ENCODE measurements at regions not wholly inside any gene's neighbourhood (a gene's known extent, or its start where the extent isn't known, plus 50 kb on each side); places are given as distances from the start of the nearest gene placed in this dataset.
"Not testable (repeated sequence)": the region's sequence is repeated elsewhere in the genome, so short reads cannot be mapped to it uniquely, and the experiment has no call there.

GRCh38 chr2:89834306-89834705, 1142.8 kb downstream of the RPIA start:
- H4K20me1 ChIP-seq (ENCODE audit: insufficient read depth): no peaks in the 10 kb centered on the region
- no peaks in the 10 kb centered on the region for H3K4me1 ChIP-seq (replicated peaks; ENCODE audit: insufficient read depth)
- no TSS peak for BruUV-seq (replicated peaks)
- no peaks in the 10 kb centered on the region for H3F3A ChIP-seq (ENCODE audit: insufficient read depth, low read depth)
- intact Hi-C loops (cut with micrococcal nuclease; ENCODE audit: unreplicated experiment): no loop called here
- ChIA-PET CTCF (no interaction called here), POLR2A (ENCODE audit: unreplicated experiment) (no interaction called here)
- no peak overlapping the region for H3K4me2 ChIP-seq
- H3K9me3 ChIP-seq (ENCODE audit: insufficient read depth, low read depth): peaks cover 55% of the 10 kb centered on the region
- TF ChIP-seq CTCF (conservative IDR thresholded peaks at IDR 0.05) (no peak), EZH2 (IDR thresholded peaks at IDR 0.05; ENCODE audit: low read depth) (no peak)
- H3K4me3 ChIP-seq: no peak overlapping the region
- no peaks in the 10 kb centered on the region for H3K36me3 ChIP-seq (ENCODE audit: low read depth)
- H3K9me2 ChIP-seq (ENCODE audit: insufficient read depth): no peaks in the 10 kb centered on the region
- H3K79me2 ChIP-seq (ENCODE audit: low read depth): no peaks in the 10 kb centered on the region
- no peak overlapping the region for H3K27ac ChIP-seq
- H2AFZ ChIP-seq: no peak overlapping the region
- H3K27me3 ChIP-seq (ENCODE audit: insufficient read depth, low read depth): no peaks in the 10 kb centered on the region
- no peak for DNase-seq

- BruUV-seq (replicated peaks); H3K9me2 ChIP-seq (ENCODE audit: insufficient read depth); H3K27ac ChIP-seq; H3K4me3 ChIP-seq; H3F3A ChIP-seq (ENCODE audit: insufficient read depth, low read depth); H3K27me3 ChIP-seq (ENCODE audit: insufficient read depth, low read depth); H3K4me1 ChIP-seq (replicated peaks; ENCODE audit: insufficient read depth); H2AFZ ChIP-seq; H3K36me3 ChIP-seq (ENCODE audit: low read depth); CTCF ChIA-PET; POLR2A ChIA-PET (ENCODE audit: unreplicated experiment); H4K20me1 ChIP-seq (ENCODE audit: insufficient read depth); H3K79me2 ChIP-seq (ENCODE audit: low read depth); DNase-seq; intact Hi-C loops (cut with micrococcal nuclease; ENCODE audit: unreplicated experiment); H3K4me2 ChIP-seq: not testable (repeated sequence)
- H3K9me3 ChIP-seq (ENCODE audit: insufficient read depth, low read depth): peaks cover 40% of the 10 kb centered on the region
Measured at GRCh38 chr2:89836326-89836725, 1144.9 kb downstream of the RPIA start.

- no peaks in the 10 kb centered on the region for H3K27me3 ChIP-seq (ENCODE audit: insufficient read depth, low read depth)
- H3K9me3 ChIP-seq (ENCODE audit: insufficient read depth, low read depth): peaks cover 32% of the 10 kb centered on the region
- ChIA-PET POLR2A (ENCODE audit: unreplicated experiment) (no interaction called here), CTCF (no interaction called here)
- H3K4me2 ChIP-seq: no peak overlapping the region
- H4K20me1 ChIP-seq (ENCODE audit: insufficient read depth): no peaks in the 10 kb centered on the region
- BruUV-seq (replicated peaks): no TSS peak
- DNase-seq: no peak
- no peak overlapping the region for H3K4me3 ChIP-seq
- no peaks in the 10 kb centered on the region for H3K36me3 ChIP-seq (ENCODE audit: low read depth)
- no peak for TF ChIP-seq CTCF (conservative IDR thresholded peaks at IDR 0.05)
- TF ChIP-seq EZH2 (IDR thresholded peaks at IDR 0.05; ENCODE audit: low read depth): no peak
- H3K9me2 ChIP-seq (ENCODE audit: insufficient read depth): no peaks in the 10 kb centered on the region
- H3K79me2 ChIP-seq (ENCODE audit: low read depth): no peaks in the 10 kb centered on the region
- H3K4me1 ChIP-seq (replicated peaks; ENCODE audit: insufficient read depth): no peaks in the 10 kb centered on the region
- H2AFZ ChIP-seq: no peak overlapping the region
- no peaks in the 10 kb centered on the region for H3F3A ChIP-seq (ENCODE audit: insufficient read depth, low read depth)
- H3K27ac ChIP-seq: no peak overlapping the region
- intact Hi-C loops (cut with micrococcal nuclease; ENCODE audit: unreplicated experiment): no loop called here
Measured at GRCh38 chr2:89837962-89838625, 1146.6 kb downstream of the RPIA start.

- H3K4me2 ChIP-seq; H3K4me3 ChIP-seq; BruUV-seq (replicated peaks); H3K36me3 ChIP-seq (ENCODE audit: low read depth); POLR2A ChIA-PET (ENCODE audit: unreplicated experiment); H3K9me2 ChIP-seq (ENCODE audit: insufficient read depth); H3K27ac ChIP-seq; intact Hi-C loops (cut with micrococcal nuclease; ENCODE audit: unreplicated experiment); H4K20me1 ChIP-seq (ENCODE audit: insufficient read depth); H3K4me1 ChIP-seq (replicated peaks; ENCODE audit: insufficient read depth); H3K27me3 ChIP-seq (ENCODE audit: insufficient read depth, low read depth); H3K79me2 ChIP-seq (ENCODE audit: low read depth); H3F3A ChIP-seq (ENCODE audit: insufficient read depth, low read depth); DNase-seq; CTCF ChIA-PET; H2AFZ ChIP-seq: not testable (repeated sequence)
- H3K9me3 ChIP-seq (ENCODE audit: insufficient read depth, low read depth): peaks cover 24% of the 10 kb centered on the region
Measured at GRCh38 chr2:89840175-89840574, 1148.7 kb downstream of the RPIA start.

GRCh38 chr2:89840781-89841475, 1149.5 kb downstream of the RPIA start:
- H3K79me2 ChIP-seq (ENCODE audit: low read depth); intact Hi-C loops (cut with micrococcal nuclease; ENCODE audit: unreplicated experiment); BruUV-seq (replicated peaks); POLR2A ChIA-PET (ENCODE audit: unreplicated experiment); DNase-seq; H3K4me2 ChIP-seq; H4K20me1 ChIP-seq (ENCODE audit: insufficient read depth); H3K9me2 ChIP-seq (ENCODE audit: insufficient read depth); H3K27ac ChIP-seq; H3K27me3 ChIP-seq (ENCODE audit: insufficient read depth, low read depth); H3K4me3 ChIP-seq; CTCF ChIA-PET; H2AFZ ChIP-seq; H3K4me1 ChIP-seq (replicated peaks; ENCODE audit: insufficient read depth); H3K36me3 ChIP-seq (ENCODE audit: low read depth); H3F3A ChIP-seq (ENCODE audit: insufficient read depth, low read depth): not testable (repeated sequence)
- H3K9me3 ChIP-seq (ENCODE audit: insufficient read depth, low read depth): peaks cover 17% of the 10 kb centered on the region
